NCI-H774 (cell line): ENCODE measurements at regions not wholly inside any gene's neighbourhood (a gene's known extent, or its start where the extent isn't known, plus 50 kb on each side); places are given as distances from the start of the nearest gene placed in this dataset.

Experiments used
- DNase-seq: peaks from one replicate; lab custom pipeline; 2025; lab: John Stamatoyannopoulos, UW

- no peak for DNase-seq
Measured at GRCh38 chr21:16751695-16752474, 761.0 kb upstream of the CXADR start.

DNA sequence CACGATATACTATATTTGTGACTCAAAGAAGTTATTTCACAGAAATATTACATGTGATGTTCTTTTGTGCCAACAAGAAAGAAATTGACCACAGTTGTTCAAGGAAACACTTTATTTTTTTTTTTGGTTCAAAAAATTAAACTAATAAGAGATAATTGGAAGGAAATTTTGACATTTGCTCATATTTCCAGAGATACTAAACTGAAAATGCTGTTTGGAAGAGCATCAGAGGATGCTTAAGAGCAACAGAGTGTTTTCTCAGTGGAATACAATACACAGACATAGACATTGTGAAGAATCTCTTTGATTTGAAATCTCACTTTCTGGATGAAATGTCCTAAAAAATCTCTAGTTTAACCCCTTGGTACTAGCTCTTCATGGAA lies 760.4 kb upstream of the CXADR start:
- DNase-seq = no peak

DNA sequence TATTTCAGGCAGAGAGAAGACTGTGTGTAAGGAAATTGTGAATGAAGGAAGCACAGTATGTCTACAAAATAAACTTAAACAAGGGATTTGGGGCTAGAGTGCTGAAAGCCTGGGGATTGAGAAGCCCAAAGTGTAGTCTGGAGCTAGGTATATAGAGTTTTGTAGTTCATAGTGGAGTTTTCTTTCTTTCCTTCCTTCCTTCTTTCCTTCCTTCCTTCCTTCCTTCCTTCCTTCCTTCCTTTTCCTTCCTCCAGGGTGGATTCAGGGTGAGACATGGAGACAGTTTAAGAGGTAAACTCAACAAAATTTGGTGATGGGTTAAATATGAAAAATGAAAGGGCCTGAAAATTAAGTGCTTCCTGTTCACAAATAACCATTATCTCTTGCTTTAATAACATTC lies 757.8 kb upstream of the CXADR start:
- DNase-seq = no peak

- DNase-seq = no peak
Measured at GRCh38 chr21:16767201-16767600, 745.6 kb upstream of the CXADR start.

DNA sequence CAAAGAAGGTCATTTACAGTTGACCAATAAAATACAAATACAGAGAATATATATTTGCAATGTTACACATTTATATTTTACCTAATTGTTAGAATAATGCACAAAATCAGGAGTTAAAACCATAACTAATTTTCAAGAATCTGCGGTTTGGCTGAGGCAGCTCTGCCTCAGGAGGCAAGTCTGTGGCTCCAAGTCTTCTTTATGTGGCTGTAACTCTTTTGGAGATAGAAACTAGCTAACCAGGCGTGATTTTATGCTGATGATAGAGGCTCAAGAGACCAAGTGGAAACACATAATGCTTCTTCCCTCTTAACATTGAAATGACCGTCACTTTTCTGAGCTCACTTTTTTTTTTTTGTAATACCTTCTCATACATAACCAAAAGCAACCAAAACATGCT lies 744.7 kb upstream of the CXADR start:
- DNase-seq = no peak

DNA sequence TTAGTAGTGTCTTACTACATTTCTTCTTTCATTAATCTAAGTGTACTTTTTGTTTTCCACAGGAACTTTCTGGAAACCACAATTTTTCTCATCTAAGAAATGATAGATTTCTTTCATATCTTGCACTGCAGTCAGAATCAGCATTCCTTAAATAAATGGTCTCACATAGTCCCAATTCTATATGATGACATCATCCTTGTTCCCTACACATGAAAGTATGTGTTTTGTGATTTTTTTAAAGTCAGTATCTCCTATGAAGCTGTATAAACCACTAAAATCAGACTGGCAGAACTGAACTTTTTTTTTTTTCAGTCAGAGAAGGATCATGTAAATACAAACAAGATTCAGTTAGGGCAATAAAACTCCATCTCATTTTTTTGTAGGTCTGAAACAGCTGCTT lies 742.6 kb upstream of the CXADR start:
- no peak for DNase-seq

DNA sequence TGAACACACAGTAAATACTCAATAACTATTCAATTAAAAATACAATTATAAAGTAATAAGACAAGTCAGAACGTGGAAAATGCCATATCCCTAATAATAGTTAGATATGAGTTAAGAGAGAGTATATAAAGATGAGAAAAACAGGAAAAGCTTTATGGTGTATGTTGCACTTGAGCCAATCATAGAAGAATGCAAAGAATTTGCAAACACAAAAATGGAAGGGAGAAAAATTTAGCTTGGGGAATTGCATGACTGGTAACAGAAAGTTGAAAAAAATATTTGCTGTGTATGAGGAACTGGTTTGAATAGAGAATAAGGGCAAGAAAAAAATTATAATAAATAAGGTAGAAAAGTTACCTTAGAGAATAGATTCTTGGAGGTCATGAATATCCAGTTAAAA lies 739.6 kb upstream of the CXADR start:
- DNase-seq = no peak

GRCh38 chr21:16775076-16775475 lies 737.8 kb upstream of the CXADR start:
- DNase-seq = peak; percentile 72

- DNase-seq = peak; percentile 56
Measured at GRCh38 chr21:16777041-16777720, 735.7 kb upstream of the CXADR start.

DNA sequence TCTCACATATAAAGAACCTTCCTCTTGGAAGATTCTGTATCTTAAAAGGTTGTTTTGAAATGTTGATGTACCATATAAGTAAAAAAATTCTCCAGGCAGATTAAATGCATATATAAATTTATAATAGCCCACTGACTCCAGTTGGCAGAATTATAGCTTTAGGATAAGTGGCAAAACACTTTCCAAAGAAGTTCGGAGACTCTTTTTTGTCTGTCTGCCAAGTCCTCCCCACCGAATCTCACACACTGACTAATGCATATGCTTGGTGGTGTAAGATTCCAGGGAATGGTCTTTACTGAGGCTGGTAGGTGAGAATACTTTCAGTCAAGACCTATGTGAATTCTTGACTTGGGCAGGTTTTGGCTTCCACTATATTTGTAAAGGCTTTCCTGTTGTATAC lies 724.3 kb upstream of the CXADR start:
- no peak for DNase-seq

GRCh38 chr21:16789636-16790035 lies 723.2 kb upstream of the CXADR start:
- DNase-seq = no peak

DNA sequence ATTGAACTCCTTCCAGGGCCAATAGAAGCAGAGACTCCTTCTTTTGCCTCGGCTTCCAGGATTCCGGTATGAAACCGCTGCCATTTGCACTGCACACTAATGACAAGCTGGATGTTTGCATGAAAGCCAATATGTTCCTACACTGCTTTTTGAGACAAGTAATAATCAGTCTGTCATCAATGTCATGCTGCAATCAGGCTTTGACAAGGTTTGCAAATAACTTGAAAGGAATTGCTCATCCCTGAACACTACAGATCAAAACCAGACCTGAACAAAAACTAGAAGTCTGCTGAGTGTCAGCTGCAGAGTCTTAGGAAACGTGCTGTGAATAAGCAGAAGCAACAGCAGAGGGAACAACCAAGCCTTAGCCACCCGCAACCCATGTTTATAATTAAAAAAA lies 720.7 kb upstream of the CXADR start:
- no peak for DNase-seq

- DNase-seq = no peak
Measured at GRCh38 chr21:16794950-16795349, 717.9 kb upstream of the CXADR start.

GRCh38 chr21:16796776-16797175 lies 716.1 kb upstream of the CXADR start:
- no peak for DNase-seq

DNA sequence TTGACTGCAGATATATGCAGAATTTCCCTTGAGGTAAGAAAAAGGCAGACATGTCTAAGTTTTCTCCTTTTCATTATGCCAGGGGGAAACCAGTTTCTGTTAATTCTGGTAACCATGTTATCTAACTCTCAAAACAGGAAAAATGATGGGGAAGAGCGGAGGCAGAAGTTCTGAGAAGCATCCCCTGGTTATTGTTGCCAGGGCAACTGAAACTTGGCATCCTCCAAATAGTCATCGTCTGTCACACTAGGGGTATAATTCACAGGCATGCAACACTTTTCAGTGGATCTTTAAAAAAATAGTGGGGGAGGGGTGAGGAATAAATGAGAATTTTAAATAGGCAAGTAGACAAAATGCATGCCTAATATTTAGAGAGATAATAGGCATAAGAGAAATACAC lies 715.3 kb upstream of the CXADR start:
- DNase-seq = no peak

GRCh38 chr21:16797966-16798365 lies 714.9 kb upstream of the CXADR start:
- DNase-seq = no peak

DNA sequence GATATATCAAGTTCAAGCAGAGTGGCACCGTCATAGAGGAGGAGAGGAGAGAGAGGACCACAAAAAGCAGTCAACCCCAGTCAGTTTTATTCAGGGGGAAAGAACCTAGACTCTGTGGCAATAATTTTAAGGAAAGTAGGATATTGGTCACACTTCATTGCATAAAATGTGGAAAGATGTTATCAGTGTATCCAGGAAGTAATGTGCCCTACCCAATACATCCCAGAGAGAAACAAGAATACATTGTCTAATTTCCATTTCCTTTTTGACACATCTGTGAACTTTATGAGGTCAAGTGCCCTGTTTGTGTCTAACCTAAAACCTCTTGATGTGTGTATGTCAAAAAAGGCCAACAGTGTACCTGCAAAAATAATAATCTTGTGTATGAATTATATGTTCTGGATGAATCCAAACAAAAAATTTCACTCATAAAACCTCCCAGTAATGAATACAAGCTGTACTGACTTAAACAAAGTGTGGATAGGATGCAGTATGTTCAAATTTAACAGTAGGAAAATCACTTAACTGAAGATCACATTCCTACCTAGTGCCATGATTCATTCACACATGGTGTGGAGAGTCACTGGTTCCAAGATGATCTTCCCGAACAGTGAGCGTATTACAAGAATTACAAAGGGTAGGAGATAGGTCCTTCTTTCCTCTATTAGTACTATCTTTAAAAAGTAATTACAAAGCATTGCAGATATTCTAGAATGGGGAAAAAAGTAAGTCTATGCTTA lies 712.1 kb upstream of the CXADR start:
- no peak for DNase-seq

DNA sequence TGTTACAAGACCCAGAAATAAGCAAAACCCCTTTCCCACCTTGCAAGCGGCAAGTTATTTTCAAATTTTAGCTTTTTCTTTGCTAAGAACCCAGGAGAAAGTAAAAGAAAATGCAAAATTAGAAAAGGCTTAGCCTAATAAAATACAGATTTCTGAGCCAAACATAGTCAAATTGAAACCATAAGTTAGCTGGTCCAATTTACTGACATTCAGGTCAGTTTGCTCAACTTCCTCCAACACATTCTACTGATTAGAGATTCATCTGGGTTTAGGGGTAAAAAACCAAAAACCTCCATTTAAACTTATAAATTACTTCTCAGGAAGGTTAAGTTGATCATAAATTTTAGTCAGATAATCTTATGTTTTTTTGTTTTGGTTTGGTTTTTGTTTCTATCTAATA lies 701.8 kb upstream of the CXADR start:
- no peak for DNase-seq

- DNase-seq = no peak
Measured at GRCh38 chr21:16811970-16812369, 700.9 kb upstream of the CXADR start.

- no peak for DNase-seq
Measured at GRCh38 chr21:16815243-16815642, 697.6 kb upstream of the CXADR start.

DNA sequence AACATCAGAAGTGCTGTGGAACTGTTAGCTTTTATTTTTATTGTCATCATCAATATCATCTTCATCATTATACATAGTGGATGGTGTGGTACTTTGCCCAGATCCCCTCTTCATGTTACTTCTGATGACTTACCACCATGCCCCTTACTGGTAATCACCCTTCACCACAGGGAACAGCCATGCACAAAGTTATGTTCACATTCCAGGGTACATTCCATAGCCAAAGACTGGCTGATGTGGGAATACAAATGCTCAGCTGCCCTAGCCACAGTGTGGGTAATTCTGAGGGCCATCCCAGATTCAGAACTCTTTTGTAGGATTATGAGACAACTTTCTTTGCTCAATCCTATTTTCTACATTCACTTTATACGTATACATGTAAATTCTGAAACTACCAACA lies 691.3 kb upstream of the CXADR start:
- no peak for DNase-seq

- DNase-seq = no peak
Measured at GRCh38 chr21:16829532-16829931, 683.3 kb upstream of the CXADR start.

DNA sequence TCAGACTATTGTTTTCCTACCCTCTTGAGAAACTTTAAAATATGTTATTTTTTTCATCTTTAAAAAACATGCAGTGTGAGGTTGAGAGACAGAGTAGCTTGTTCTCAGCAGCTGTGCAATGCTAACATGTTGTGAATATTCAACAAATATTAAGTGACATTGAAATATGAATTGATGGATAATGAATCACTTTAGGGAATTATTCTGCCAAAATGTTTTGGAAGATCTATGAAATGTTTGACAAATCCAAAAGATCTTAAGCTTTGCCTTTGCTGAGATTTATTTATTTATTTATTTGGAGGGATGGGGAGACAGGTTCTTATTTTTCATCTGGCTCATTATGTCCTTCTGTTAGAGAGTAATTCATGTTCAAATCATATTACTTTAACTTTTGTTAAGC lies 680.1 kb upstream of the CXADR start:
- no peak for DNase-seq
